ENCODE measurements at regions not wholly inside any gene's neighbourhood (a gene's known extent, or its start where the extent isn't known, plus 50 kb on each side); places are given as distances from the start of the nearest gene placed in this dataset.
"Not testable (repeated sequence)": the region's sequence is repeated elsewhere in the genome, so short reads cannot be mapped to it uniquely, and the experiment has no call there.

GRCh38 chr11:110347660-110348059, 51.2 kb upstream of the RDX start:
- DNase-seq: no peak
- H3K36me3 Mint-ChIP-seq (ENCODE audit: low read depth): peaks cover 2% of the 10 kb centered on the region
- H3K9me3 Mint-ChIP-seq: peaks cover 5% of the 10 kb centered on the region
- no peaks in the 10 kb centered on the region for H3K27me3 Mint-ChIP-seq
- no peak overlapping the region for H3K4me3 Mint-ChIP-seq
- peak overlapping the region; percentile 98 for H3K27ac Mint-ChIP-seq
- H3K4me1 Mint-ChIP-seq (ENCODE audit: low read depth): peaks cover 76% of the 10 kb centered on the region

GRCh38 chr11:110349138-110349996, 53.0 kb upstream of the RDX start:
- Mint-ChIP-seq H3K27me3 (no peaks in the 10 kb centered on the region), H3K36me3 (ENCODE audit: low read depth) (peaks cover 2% of the 10 kb centered on the region), H3K4me3 (peak overlapping the region; percentile 73), H3K27ac (peak overlapping the region; percentile 98), H3K9me3 (peaks cover 3% of the 10 kb centered on the region), H3K4me1 (ENCODE audit: low read depth) (peaks cover 70% of the 10 kb centered on the region)
- peak; percentile 77 for DNase-seq

- not testable (repeated sequence) for H3K27me3 Mint-ChIP-seq; DNase-seq; H3K36me3 Mint-ChIP-seq (ENCODE audit: low read depth); H3K9me3 Mint-ChIP-seq
- H3K4me3 Mint-ChIP-seq: peak overlapping the region; percentile 18
- peak overlapping the region; percentile 98 for H3K27ac Mint-ChIP-seq
- peaks cover 68% of the 10 kb centered on the region for H3K4me1 Mint-ChIP-seq (ENCODE audit: low read depth)
Measured at GRCh38 chr11:110349997-110350383, 53.6 kb upstream of the RDX start.

GRCh38 chr11:110355011-110355744, 58.8 kb upstream of the RDX start:
- no peaks in the 10 kb centered on the region for H3K27me3 Mint-ChIP-seq
- H3K9me3 Mint-ChIP-seq: no peaks in the 10 kb centered on the region
- no peaks in the 10 kb centered on the region for H3K36me3 Mint-ChIP-seq (ENCODE audit: low read depth)
- H3K27ac Mint-ChIP-seq: no peak overlapping the region
- no peak for DNase-seq
- H3K4me3 Mint-ChIP-seq: no peak overlapping the region
- peaks cover 39% of the 10 kb centered on the region for H3K4me1 Mint-ChIP-seq (ENCODE audit: low read depth)

- Mint-ChIP-seq H3K9me3 (no peaks in the 10 kb centered on the region), H3K36me3 (ENCODE audit: low read depth) (no peaks in the 10 kb centered on the region), H3K27me3 (no peaks in the 10 kb centered on the region), H3K4me3 (peak overlapping the region; percentile 18), H3K4me1 (ENCODE audit: low read depth) (peaks cover 27% of the 10 kb centered on the region), H3K27ac (peak overlapping the region; percentile 90)
- DNase-seq: no peak
Measured at GRCh38 chr11:110356762-110357671, 60.6 kb upstream of the RDX start.

- Mint-ChIP-seq H3K4me1 (ENCODE audit: low read depth) (peaks cover 34% of the 10 kb centered on the region), H3K36me3 (ENCODE audit: low read depth) (no peaks in the 10 kb centered on the region), H3K9me3 (no peaks in the 10 kb centered on the region), H3K4me3 (no peak overlapping the region), H3K27me3 (no peaks in the 10 kb centered on the region), H3K27ac (no peak overlapping the region)
- DNase-seq: no peak
Measured at GRCh38 chr11:110358336-110358735, 61.9 kb upstream of the RDX start.

GRCh38 chr11:110360781-110361408, 64.5 kb upstream of the RDX start:
- not testable (repeated sequence) for H3K4me3 Mint-ChIP-seq; H3K36me3 Mint-ChIP-seq (ENCODE audit: low read depth); H3K27me3 Mint-ChIP-seq; H3K9me3 Mint-ChIP-seq; H3K27ac Mint-ChIP-seq; DNase-seq
- H3K4me1 Mint-ChIP-seq (ENCODE audit: low read depth): peaks cover 24% of the 10 kb centered on the region

GRCh38 chr11:110362971-110363509, 66.6 kb upstream of the RDX start:
- Mint-ChIP-seq H3K36me3 (ENCODE audit: low read depth) (no peaks in the 10 kb centered on the region), H3K27me3 (no peaks in the 10 kb centered on the region), H3K4me1 (ENCODE audit: low read depth) (peaks cover 12% of the 10 kb centered on the region), H3K4me3 (no peak overlapping the region), H3K9me3 (no peaks in the 10 kb centered on the region), H3K27ac (no peak overlapping the region)
- DNase-seq: no peak

GRCh38 chr11:110366291-110366690, 63.5 kb upstream of the FDX1 start:
- peaks cover 10% of the 10 kb centered on the region for H3K4me1 Mint-ChIP-seq (ENCODE audit: low read depth)
- no peaks in the 10 kb centered on the region for H3K36me3 Mint-ChIP-seq (ENCODE audit: low read depth)
- no peak for DNase-seq
- H3K27me3 Mint-ChIP-seq: no peaks in the 10 kb centered on the region
- H3K4me3 Mint-ChIP-seq: no peak overlapping the region
- no peaks in the 10 kb centered on the region for H3K9me3 Mint-ChIP-seq
- H3K27ac Mint-ChIP-seq: peak overlapping the region; percentile 14

- DNase-seq: no peak
- no peak overlapping the region for H3K27ac Mint-ChIP-seq
- H3K9me3 Mint-ChIP-seq: no peaks in the 10 kb centered on the region
- no peaks in the 10 kb centered on the region for H3K27me3 Mint-ChIP-seq
- H3K4me3 Mint-ChIP-seq: no peak overlapping the region
- H3K36me3 Mint-ChIP-seq (ENCODE audit: low read depth): no peaks in the 10 kb centered on the region
- H3K4me1 Mint-ChIP-seq (ENCODE audit: low read depth): peaks cover 12% of the 10 kb centered on the region
Measured at GRCh38 chr11:110367571-110367970, 62.2 kb upstream of the FDX1 start.

- Mint-ChIP-seq H3K36me3 (ENCODE audit: low read depth) (no peaks in the 10 kb centered on the region), H3K27me3 (no peaks in the 10 kb centered on the region), H3K9me3 (no peaks in the 10 kb centered on the region), H3K27ac (no peak overlapping the region), H3K4me1 (ENCODE audit: low read depth) (peaks cover 16% of the 10 kb centered on the region), H3K4me3 (no peak overlapping the region)
- DNase-seq: no peak
Measured at GRCh38 chr11:110371084-110371483, 58.7 kb upstream of the FDX1 start.

- no peaks in the 10 kb centered on the region for H3K9me3 Mint-ChIP-seq
- DNase-seq: no peak
- H3K4me1 Mint-ChIP-seq (ENCODE audit: low read depth): peaks cover 23% of the 10 kb centered on the region
- H3K4me3 Mint-ChIP-seq: no peak overlapping the region
- H3K36me3 Mint-ChIP-seq (ENCODE audit: low read depth): no peaks in the 10 kb centered on the region
- peaks cover 2% of the 10 kb centered on the region for H3K27me3 Mint-ChIP-seq
- H3K27ac Mint-ChIP-seq: peak overlapping the region; percentile 91
Measured at GRCh38 chr11:110373051-110373702, 56.6 kb upstream of the FDX1 start.

- Mint-ChIP-seq H3K4me1 (ENCODE audit: low read depth) (peaks cover 23% of the 10 kb centered on the region), H3K27me3 (peaks cover 2% of the 10 kb centered on the region), H3K9me3 (no peaks in the 10 kb centered on the region), H3K4me3 (no peak overlapping the region), H3K27ac (no peak overlapping the region), H3K36me3 (ENCODE audit: low read depth) (no peaks in the 10 kb centered on the region)
- DNase-seq: no peak
Measured at GRCh38 chr11:110374921-110375320, 54.8 kb upstream of the FDX1 start.

Measured in activated T-cell treated with anti-CD3 and anti-CD28 coated beads, Interleukin-2, amount 50 U/mL, for 24 hours (primary cell).